ENCODE measurements at regions not wholly inside any gene's neighbourhood (a gene's known extent, or its start where the extent isn't known, plus 50 kb on each side); places are given as distances from the start of the nearest gene placed in this dataset.
"Not testable (repeated sequence)": the region's sequence is repeated elsewhere in the genome, so short reads cannot be mapped to it uniquely, and the experiment has no call there.

- 71 to 85% methylated on average over 3 of the region's 3 CpGs for whole genome bisulfite sequencing, 2 donors
These were observed 292.7 kb upstream of the NREP start for GRCh38 chr5:112049738-112050137.

DNA sequence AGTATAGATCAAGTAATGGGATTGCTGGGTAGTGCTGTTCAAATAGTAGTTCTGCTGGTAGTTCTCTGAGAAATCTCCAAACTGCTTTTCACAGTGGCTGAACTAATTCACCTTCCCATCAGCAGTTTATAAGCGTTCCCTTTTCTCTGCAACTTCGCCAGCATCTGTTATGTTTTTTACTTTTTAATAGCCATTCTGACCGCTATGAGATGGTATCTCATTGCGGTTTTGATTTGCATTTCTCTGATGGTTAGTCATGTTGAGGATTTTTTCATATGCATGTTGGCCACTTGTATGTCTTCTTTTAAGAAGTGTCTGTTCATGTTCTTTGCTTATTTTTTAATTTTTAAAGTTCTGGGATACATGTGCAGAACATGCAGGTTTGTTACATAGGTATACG is 279.2 kb upstream of the NREP start:
- H3K27ac ChIP-seq = no peak overlapping the region
- 95 to 96% methylated on average over 5 of the region's 5 CpGs for WGBS, 2 donors

More at GRCh38 chr5:112049738-112050137, 292.7 kb upstream of the NREP start:
- Histone ChIP-seq H3K36me3 (no peaks in the 10 kb centered on the region), H3K4me3 (no peak overlapping the region), H3K9me3 (peaks cover 0 to 12% (median 0%) of the 10 kb centered on the region in 4 donors), H3K27ac (no peak overlapping the region), H3K27me3 (no peaks in the 10 kb centered on the region), H3K4me1 (no peaks in the 10 kb centered on the region)
- no peak for DNase-seq (ENCODE audit: low spot score in 2 of 2)
- TF ChIP-seq EP300 (IDR thresholded peaks at IDR 0.05) (no peak), POLR2A (IDR thresholded peaks at IDR 0.05) (no peak)
- TF ChIP-seq, protein P1, sequence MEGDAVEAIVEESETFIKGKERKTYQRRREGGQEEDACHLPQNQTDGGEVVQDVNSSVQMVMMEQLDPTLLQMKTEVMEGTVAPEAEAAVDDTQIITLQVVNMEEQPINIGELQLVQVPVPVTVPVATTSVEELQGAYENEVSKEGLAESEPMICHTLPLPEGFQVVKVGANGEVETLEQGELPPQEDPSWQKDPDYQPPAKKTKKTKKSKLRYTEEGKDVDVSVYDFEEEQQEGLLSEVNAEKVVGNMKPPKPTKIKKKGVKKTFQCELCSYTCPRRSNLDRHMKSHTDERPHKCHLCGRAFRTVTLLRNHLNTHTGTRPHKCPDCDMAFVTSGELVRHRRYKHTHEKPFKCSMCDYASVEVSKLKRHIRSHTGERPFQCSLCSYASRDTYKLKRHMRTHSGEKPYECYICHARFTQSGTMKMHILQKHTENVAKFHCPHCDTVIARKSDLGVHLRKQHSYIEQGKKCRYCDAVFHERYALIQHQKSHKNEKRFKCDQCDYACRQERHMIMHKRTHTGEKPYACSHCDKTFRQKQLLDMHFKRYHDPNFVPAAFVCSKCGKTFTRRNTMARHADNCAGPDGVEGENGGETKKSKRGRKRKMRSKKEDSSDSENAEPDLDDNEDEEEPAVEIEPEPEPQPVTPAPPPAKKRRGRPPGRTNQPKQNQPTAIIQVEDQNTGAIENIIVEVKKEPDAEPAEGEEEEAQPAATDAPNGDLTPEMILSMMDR (IDR thresholded peaks at IDR 0.05) = no peak

GRCh38 chr5:112034421-112034979 is 277.5 kb upstream of the NREP start:
- Histone ChIP-seq H3K9me3 (peaks cover 0 to 7% (median under 1%) of the 10 kb centered on the region in 4 donors), H3K27ac (no peak overlapping the region), H3K4me3 (no peak overlapping the region), H3K27me3 (no peaks in the 10 kb centered on the region), H3K4me1 (no peaks in the 10 kb centered on the region), H3K36me3 (no peaks in the 10 kb centered on the region)
- no peak for DNase-seq (ENCODE audit: low spot score in 2 of 2)
- no peak for TF ChIP-seq EP300 (IDR thresholded peaks at IDR 0.05)

More for the DNA sequence above, 279.2 kb upstream of the NREP start:
- no peaks in the 10 kb centered on the region for H3K36me3 ChIP-seq
- peaks cover 0 to 4% (median 0%) of the 10 kb centered on the region in 4 donors for H3K9me3 ChIP-seq
- no peaks in the 10 kb centered on the region for H3K27me3 ChIP-seq
- TF ChIP-seq POLR2A (IDR thresholded peaks at IDR 0.05) = no peak
- TF ChIP-seq, protein P1 (IDR thresholded peaks at IDR 0.05) = no peak
- TF ChIP-seq EP300 (IDR thresholded peaks at IDR 0.05) = no peak
- no peak for DNase-seq (ENCODE audit: low spot score in 2 of 2)
- no peaks in the 10 kb centered on the region for H3K4me1 ChIP-seq
- no peak overlapping the region for H3K4me3 ChIP-seq

DNA sequence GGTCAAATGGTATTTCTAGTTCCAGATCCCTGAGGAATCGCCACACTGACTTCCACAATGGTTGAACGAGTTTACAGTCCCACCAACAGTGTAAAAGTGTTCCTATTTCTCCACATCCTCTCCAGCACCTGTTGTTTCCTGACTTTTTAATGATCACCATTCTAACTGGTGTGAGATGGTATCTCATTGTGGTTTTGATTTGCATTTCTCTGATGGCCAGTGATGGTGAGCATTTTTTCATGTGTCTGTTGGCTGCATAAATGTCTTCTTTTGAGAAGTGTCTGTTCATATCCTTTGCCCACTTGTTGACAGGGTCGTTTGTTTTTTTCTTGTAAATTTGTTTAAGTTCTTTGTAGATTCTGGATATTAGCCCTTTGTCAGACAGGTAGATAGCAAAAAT is 269.9 kb upstream of the NREP start:
- not testable (repeated sequence) for H3K9me3 ChIP-seq; H3K4me1 ChIP-seq; H3K4me3 ChIP-seq; H3K36me3 ChIP-seq; DNase-seq (ENCODE audit: low spot score in 2 of 2); H3K27ac ChIP-seq; H3K27me3 ChIP-seq
- WGBS, 2 donors = 90 to 95% methylated on average over 3 of the region's 3 CpGs

GRCh38 chr5:112025757-112026156 is 268.8 kb upstream of the NREP start:
- H3K36me3 ChIP-seq = no peaks in the 10 kb centered on the region
- H3K4me3 ChIP-seq = no peak overlapping the region
- TF ChIP-seq POLR2A (IDR thresholded peaks at IDR 0.05) (no peak), EP300 (IDR thresholded peaks at IDR 0.05) (no peak)
- TF ChIP-seq, protein P1 (IDR thresholded peaks at IDR 0.05) = no peak
- no peak overlapping the region for H3K27ac ChIP-seq
- no peak for DNase-seq (ENCODE audit: low spot score in 2 of 2)
- WGBS, 2 donors = 0 to 39% methylated on average over 1 of the region's 1 CpG
- H3K9me3 ChIP-seq = peaks cover 0 to 7% (median 1%) of the 10 kb centered on the region in 4 donors
- H3K4me1 ChIP-seq = no peaks in the 10 kb centered on the region
- H3K27me3 ChIP-seq = no peaks in the 10 kb centered on the region

DNA sequence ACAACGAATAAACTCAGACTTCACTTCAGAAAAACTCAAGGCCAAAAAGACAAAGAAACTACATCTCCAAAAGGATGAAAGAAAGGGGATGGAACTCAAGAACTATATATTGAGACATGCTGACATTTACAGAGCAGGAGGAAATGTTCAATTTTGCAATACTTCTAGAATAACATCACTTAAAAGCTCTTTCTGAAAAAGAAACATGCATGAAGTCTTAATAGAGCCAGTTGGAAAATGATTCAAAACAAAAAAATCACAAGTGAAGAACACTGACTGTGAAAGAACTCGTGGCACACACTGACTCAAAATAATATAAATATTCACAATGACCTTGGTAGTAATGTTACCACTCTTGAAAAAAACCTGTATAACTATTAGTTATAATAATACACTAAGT is 267.8 kb upstream of the NREP start:
- 33 to 47% methylated on average over 2 of the region's 2 CpGs for WGBS, 2 donors
- TF ChIP-seq, protein P1 (IDR thresholded peaks at IDR 0.05) = no peak
- TF ChIP-seq POLR2A (IDR thresholded peaks at IDR 0.05) = no peak
- no peak for TF ChIP-seq EP300 (IDR thresholded peaks at IDR 0.05)
- no peak for DNase-seq (ENCODE audit: low spot score in 2 of 2)
- Histone ChIP-seq H3K36me3 (no peaks in the 10 kb centered on the region), H3K9me3 (peaks cover 0 to 6% (median 1%) of the 10 kb centered on the region in 4 donors), H3K27ac (no peak overlapping the region), H3K4me1 (no peaks in the 10 kb centered on the region), H3K27me3 (no peaks in the 10 kb centered on the region), H3K4me3 (no peak overlapping the region)
